MM.1S (cell line): ENCODE measurements at regions not wholly inside any gene's neighbourhood (a gene's known extent, or its start where the extent isn't known, plus 50 kb on each side); places are given as distances from the start of the nearest gene placed in this dataset.

Source experiments
- CTCF ChIP-seq: fragments of 300-600 bp; sonication (generic); IDR thresholded peaks from 2 replicates; pipeline ENCODE4 v1.5.1; 2016; ENCODE audit warnings: antibody characterized with exemption, low read length, mixed read lengths
- EZH2 ChIP-seq: fragments of 300-600 bp; sonication (generic); optimal IDR thresholded peaks from 2 replicates; pipeline ENCODE3; 2017; ENCODE audit warnings: low read depth, mild to moderate bottlenecking, antibody characterized with exemption, low read length, mixed read lengths

GRCh38 chr13:34772206-34772605, 169.9 kb upstream of the NBEA start:
- TF ChIP-seq CTCF (no peak), EZH2 (no peak)
